Caco-2 (cell line): ENCODE measurements at regions not wholly inside any gene's neighbourhood (a gene's known extent, or its start where the extent isn't known, plus 50 kb on each side); places are given as distances from the start of the nearest gene placed in this dataset.

Experiments
- BruUV-seq: library from RNA; stranded (reverse); fragments of 400-500 nt; replicated peaks from 2 replicates; lab custom pipeline; 2021; lab: Mats Ljungman, UMichigan
- CTCF ChIA-PET: fragments of 300-600 bp; sonication (Branson Sonifier 250); formaldehyde crosslinking; loops from one replicate; lab custom pipeline; 2022; ENCODE audit warnings: antibody characterized with exemption; lab: Charles Lee
- POLR2A ChIA-PET: fragments of 300-600 bp; sonication (Branson Sonifier 250); formaldehyde crosslinking; loops from one replicate; lab custom pipeline; 2022; ENCODE audit warnings: antibody characterized with exemption; lab: Charles Lee
- DNase-seq, 2 experiments: peaks; one replicate each; pipeline versions ENCODE4 v3.0.0 to v3.0.0-alpha.2; 2020 to 2022
- H3K27me3 ChIP-seq: replicated peaks from 2 replicates; pipeline ENCODE4 v1.6.0; 2011; ENCODE audit warnings: low read length; ENCODE audit not compliant: control insufficient read depth, insufficient read depth
- H3K36me3 ChIP-seq: 2 replicates; pipeline ENCODE4 v1.5.1; 2011; ENCODE audit warnings: low read length; ENCODE audit not compliant: control insufficient read depth, insufficient read depth
- H3K4me1 ChIP-seq: fragments of 250-450 bp; sonication (Bioruptor Pico); 2 replicates; pipeline ENCODE4 v1.5.1; 2020; ENCODE audit warnings: mild to moderate bottlenecking
- H3K4me3 ChIP-seq: 2 replicates; pipeline ENCODE4 v1.5.1; 2011; ENCODE audit warnings: low read depth, mild to moderate bottlenecking, control low read depth, low read length
- H3K9me3 ChIP-seq: fragments of 250-450 bp; sonication (Bioruptor Pico); 2 replicates; pipeline ENCODE4 v1.5.1; 2020; ENCODE audit warnings: mild to moderate bottlenecking, moderate library complexity
- H3K27ac Mint-ChIP-seq: one replicate; pipeline ENCODE4 v1.8.0; 2022; ENCODE audit warnings: mixed read lengths; ENCODE audit not compliant: unreplicated experiment
- H3K27me3 Mint-ChIP-seq: one replicate; pipeline ENCODE4 v1.8.0; 2022; ENCODE audit warnings: mixed read lengths; ENCODE audit not compliant: insufficient read depth, unreplicated experiment
- H3K36me3 Mint-ChIP-seq: one replicate; pipeline ENCODE4 v1.8.0; 2022; ENCODE audit warnings: mild to moderate bottlenecking, mixed read lengths; ENCODE audit not compliant: insufficient read depth, unreplicated experiment
- H3K4me1 Mint-ChIP-seq: one replicate; pipeline ENCODE4 v1.8.0; 2022; ENCODE audit warnings: low read depth, mixed read lengths; ENCODE audit not compliant: unreplicated experiment
- H3K4me3 Mint-ChIP-seq: one replicate; pipeline ENCODE4 v1.8.0; 2022; ENCODE audit warnings: mild to moderate bottlenecking, moderate library complexity, mixed read lengths; ENCODE audit not compliant: unreplicated experiment
- H3K9me3 Mint-ChIP-seq: one replicate; pipeline ENCODE4 v1.8.0; 2022; ENCODE audit warnings: mixed read lengths; ENCODE audit not compliant: unreplicated experiment
- intact Hi-C: fragments of 100-400 bp; cut with micrococcal nuclease; formaldehyde crosslinking; loops from one replicate; pipeline ENCODE4 v1.10.0; 2022; ENCODE audit not compliant: unreplicated experiment
- TF ChIP-seq, protein P1 (sequence below), 2 experiments: fragments of 200-600 bp in 1 of 2; IDR thresholded peaks; 1 replicate in 1 of 2; 2 replicates in 1 of 2; pipeline versions ENCODE4 v1.5.1 to v1.8.0; 2011 to 2022; ENCODE audit warnings: antibody characterized with exemption in 1 of 2, control low read depth in 1 of 2, inconsistent platforms in 1 of 2, low read depth in 1 of 2, low read length in 1 of 2, mild to moderate bottlenecking in 1 of 2, moderate library complexity in 1 of 2; ENCODE audit not compliant: insufficient read depth in 1 of 2, severe bottlenecking in 1 of 2, unreplicated experiment in 1 of 2

- H3K4me3 ChIP-seq: no peak overlapping the region
- no peaks in the 10 kb centered on the region for H3K4me1 ChIP-seq
- TF ChIP-seq, protein P1, sequence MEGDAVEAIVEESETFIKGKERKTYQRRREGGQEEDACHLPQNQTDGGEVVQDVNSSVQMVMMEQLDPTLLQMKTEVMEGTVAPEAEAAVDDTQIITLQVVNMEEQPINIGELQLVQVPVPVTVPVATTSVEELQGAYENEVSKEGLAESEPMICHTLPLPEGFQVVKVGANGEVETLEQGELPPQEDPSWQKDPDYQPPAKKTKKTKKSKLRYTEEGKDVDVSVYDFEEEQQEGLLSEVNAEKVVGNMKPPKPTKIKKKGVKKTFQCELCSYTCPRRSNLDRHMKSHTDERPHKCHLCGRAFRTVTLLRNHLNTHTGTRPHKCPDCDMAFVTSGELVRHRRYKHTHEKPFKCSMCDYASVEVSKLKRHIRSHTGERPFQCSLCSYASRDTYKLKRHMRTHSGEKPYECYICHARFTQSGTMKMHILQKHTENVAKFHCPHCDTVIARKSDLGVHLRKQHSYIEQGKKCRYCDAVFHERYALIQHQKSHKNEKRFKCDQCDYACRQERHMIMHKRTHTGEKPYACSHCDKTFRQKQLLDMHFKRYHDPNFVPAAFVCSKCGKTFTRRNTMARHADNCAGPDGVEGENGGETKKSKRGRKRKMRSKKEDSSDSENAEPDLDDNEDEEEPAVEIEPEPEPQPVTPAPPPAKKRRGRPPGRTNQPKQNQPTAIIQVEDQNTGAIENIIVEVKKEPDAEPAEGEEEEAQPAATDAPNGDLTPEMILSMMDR (IDR thresholded peaks at IDR 0.05; ENCODE audit: insufficient read depth in 1 of 2, low read depth in 1 of 2, low read length in 1 of 2, severe bottlenecking in 1 of 2, unreplicated experiment in 1 of 2): peak; percentile 29 to 46
- H3K9me3 ChIP-seq: no peaks in the 10 kb centered on the region
- no peaks in the 10 kb centered on the region for H3K36me3 ChIP-seq
- intact Hi-C loops: loop anchor here (2.0 kb wide), 1 partner anchor 183 kb away; no protein-coding TSS in a partner anchor
- Mint-ChIP-seq H3K4me1 (no peaks in the 10 kb centered on the region), H3K9me3 (no peaks in the 10 kb centered on the region), H3K36me3 (no peaks in the 10 kb centered on the region), H3K27ac (no peak overlapping the region), H3K27me3 (no peaks in the 10 kb centered on the region), H3K4me3 (no peak overlapping the region)
- no TSS peak for BruUV-seq
- no peaks in the 10 kb centered on the region for H3K27me3 ChIP-seq
- POLR2A ChIA-PET: no interaction called here
- CTCF ChIA-PET: no interaction called here
- DNase-seq: peak in 1 of 2 experiments; percentile 26
Measured at GRCh38 chr22:34105461-34106062, 185.3 kb upstream of the LARGE1 start.

- Mint-ChIP-seq H3K4me1 (no peaks in the 10 kb centered on the region), H3K27ac (no peak overlapping the region), H3K4me3 (no peak overlapping the region), H3K27me3 (no peaks in the 10 kb centered on the region), H3K36me3 (no peaks in the 10 kb centered on the region), H3K9me3 (no peaks in the 10 kb centered on the region)
- no peaks in the 10 kb centered on the region for H3K9me3 ChIP-seq
- TF ChIP-seq, protein P1 (IDR thresholded peaks at IDR 0.05; ENCODE audit: insufficient read depth in 1 of 2, low read depth in 1 of 2, low read length in 1 of 2, severe bottlenecking in 1 of 2, unreplicated experiment in 1 of 2): no peak
- H3K4me1 ChIP-seq: no peaks in the 10 kb centered on the region
- intact Hi-C loops: no loop called here
- H3K27me3 ChIP-seq: no peaks in the 10 kb centered on the region
- ChIA-PET CTCF (interaction anchor here (0.7 kb wide), 1 partner anchor 38 kb away, joined by 5 read pairs; no protein-coding TSS in a partner anchor), POLR2A (no interaction called here)
- no TSS peak for BruUV-seq
- H3K36me3 ChIP-seq: no peaks in the 10 kb centered on the region
- no peak for DNase-seq
- H3K4me3 ChIP-seq: no peak overlapping the region
Measured at GRCh38 chr22:34108168-34108567, 187.9 kb upstream of the LARGE1 start.

GRCh38 chr22:34111210-34111824, 191.0 kb upstream of the LARGE1 start:
- Mint-ChIP-seq H3K4me3 (no peak overlapping the region), H3K27ac (no peak overlapping the region), H3K9me3 (no peaks in the 10 kb centered on the region), H3K27me3 (no peaks in the 10 kb centered on the region), H3K4me1 (no peaks in the 10 kb centered on the region), H3K36me3 (no peaks in the 10 kb centered on the region)
- peak in 1 of 2 experiments; percentile 26 for DNase-seq
- no TSS peak for BruUV-seq
- H3K4me3 ChIP-seq: no peak overlapping the region
- H3K27me3 ChIP-seq: no peaks in the 10 kb centered on the region
- no peaks in the 10 kb centered on the region for H3K9me3 ChIP-seq
- H3K36me3 ChIP-seq: no peaks in the 10 kb centered on the region
- CTCF ChIA-PET: interaction anchor here (0.6 to 0.8 kb wide), 3 partner anchors 165 to 460 kb away, joined by 4 to 6 read pairs (median 5); no protein-coding TSS in a partner anchor
- POLR2A ChIA-PET: no interaction called here
- intact Hi-C loops: no loop called here
- H3K4me1 ChIP-seq: no peaks in the 10 kb centered on the region
- TF ChIP-seq, protein P1 (IDR thresholded peaks at IDR 0.05; ENCODE audit: insufficient read depth in 1 of 2, low read depth in 1 of 2, low read length in 1 of 2, severe bottlenecking in 1 of 2, unreplicated experiment in 1 of 2): peak; percentile 72 to 74
